A549 (cell line): ENCODE measurements at regions not wholly inside any gene's neighbourhood (a gene's known extent, or its start where the extent isn't known, plus 50 kb on each side); places are given as distances from the start of the nearest gene placed in this dataset.

Source experiments
- BHLHE40 ChIP-seq: IDR thresholded peaks from 2 replicates; pipeline ENCODE4 v1.6.1; 2012; ENCODE audit warnings: low read depth, low read length, inconsistent platforms
- CHD4 ChIP-seq: fragments of 200-600 bp; sonication (generic); IDR thresholded peaks from 2 replicates; pipeline ENCODE4 v1.6.1; 2016; ENCODE audit warnings: antibody characterized with exemption, mild to moderate bottlenecking, borderline replicate concordance
- CTCF ChIP-seq: fragments of >200 bp; sonication (Bioruptor Twin); formaldehyde crosslinking; IDR thresholded peaks from 3 replicates; pipeline ENCODE4 v1.5.1; 2016
- ELK1 ChIP-seq: fragments of 150-350 bp; IDR thresholded peaks from 2 replicates; pipeline ENCODE4 v1.6.1; 2014; ENCODE audit warnings: low read depth, mild to moderate bottlenecking, low read length
- EP300 ChIP-seq, 2 experiments: fragments of >200 bp; sonication (Bioruptor Twin); formaldehyde crosslinking; IDR thresholded peaks; 2 replicates in 1 of 2; 3 replicates in 1 of 2; pipeline ENCODE4 v1.6.1; 2016 to 2017
- ESRRA ChIP-seq: fragments of 150-350 bp; IDR thresholded peaks from 2 replicates; pipeline ENCODE4 v1.6.1; 2014; ENCODE audit warnings: mild to moderate bottlenecking, low read length, borderline replicate concordance
- MAX ChIP-seq: IDR thresholded peaks from 2 replicates; pipeline ENCODE4 v1.6.1; 2012
- PBX3 ChIP-seq: IDR thresholded peaks from 2 replicates; pipeline ENCODE4 v1.6.1; 2012
- PHF8 ChIP-seq: fragments of 200-600 bp; sonication (generic); IDR thresholded peaks from 2 replicates; pipeline ENCODE4 v1.6.1; 2016; ENCODE audit warnings: low read depth, mild to moderate bottlenecking, antibody characterized with exemption, moderate library complexity, borderline replicate concordance
- POLR2A ChIP-seq: IDR thresholded peaks from 2 replicates; pipeline ENCODE4 v1.6.1; 2012; ENCODE audit warnings: mild to moderate bottlenecking, low read length
- REST ChIP-seq: fragments of 200-600 bp; sonication (generic); IDR thresholded peaks from 2 replicates; pipeline ENCODE4 v1.6.1; 2016; ENCODE audit warnings: antibody characterized with exemption, mild to moderate bottlenecking, moderate library complexity
- ZNF302 ChIP-seq: fragments of 250-450 bp; sonication (Bioruptor Pico); IDR thresholded peaks from 2 replicates; pipeline ENCODE4 v1.9.0; 2021; ENCODE audit warnings: inconsistent platforms, mild to moderate bottlenecking, moderate library complexity

GRCh38 chr11:70489276-70489675, 90.9 kb downstream of the CTTN start:
- TF ChIP-seq CTCF (no peak), ESRRA (no peak), PBX3 (no peak), REST (no peak), MAX (no peak), POLR2A (no peak), EP300 (IDR thresholded peaks at IDR 0.05) (no peak), CHD4 (no peak), PHF8 (no peak), ZNF302 (no peak), BHLHE40 (no peak), ELK1 (no peak)
